ENCODE measurements at regions not wholly inside any gene's neighbourhood (a gene's known extent, or its start where the extent isn't known, plus 50 kb on each side); places are given as distances from the start of the nearest gene placed in this dataset.

- H3K27ac ChIP-seq = no peak overlapping the region
- intact Hi-C loops (cut with DNase I) = no loop called here
- WGBS, 4 donors = 85 to 100% (median 91%) methylated on average over 1 to 7 of the region's 7 CpGs
- no peaks in the 10 kb centered on the region for H3K36me3 ChIP-seq (replicated peaks in 1 of 2)
- peak in 2 of 7 donors; percentile 4 to 40 for DNase-seq
- H3K4me1 ChIP-seq (replicated peaks in 1 of 2) = no peaks in the 10 kb centered on the region
- TF ChIP-seq CTCF (IDR thresholded peaks at IDR 0.05) (no peak), POLR2A (IDR thresholded peaks at IDR 0.05) (no peak)
- no peak overlapping the region for H3K4me3 ChIP-seq
- H3K9me3 ChIP-seq (replicated peaks in 1 of 3) = no peaks in the 10 kb centered on the region
- H3K27me3 ChIP-seq = no peaks in the 10 kb centered on the region
Observed at GRCh38 chr10:42942279-42942950, 134.5 kb upstream of the RET start.

GRCh38 chr10:42943025-42943818 is 133.6 kb upstream of the RET start:
- Histone ChIP-seq H3K4me3 (no peak overlapping the region), H3K4me1 (replicated peaks in 1 of 2) (no peaks in the 10 kb centered on the region), H3K27me3 (no peaks in the 10 kb centered on the region), H3K9me3 (replicated peaks in 1 of 3) (no peaks in the 10 kb centered on the region), H3K27ac (no peak overlapping the region), H3K36me3 (replicated peaks in 1 of 2) (no peaks in the 10 kb centered on the region)
- TF ChIP-seq POLR2A (IDR thresholded peaks at IDR 0.05) (no peak), CTCF (IDR thresholded peaks at IDR 0.05) (no peak)
- DNase-seq = peak in 2 of 7 donors; percentile 5 to 40
- 88 to 90% (median 89%) methylated on average over 4 to 9 of the region's 9 CpGs for WGBS, 4 donors
- intact Hi-C loops (cut with DNase I) = no loop called here

DNA sequence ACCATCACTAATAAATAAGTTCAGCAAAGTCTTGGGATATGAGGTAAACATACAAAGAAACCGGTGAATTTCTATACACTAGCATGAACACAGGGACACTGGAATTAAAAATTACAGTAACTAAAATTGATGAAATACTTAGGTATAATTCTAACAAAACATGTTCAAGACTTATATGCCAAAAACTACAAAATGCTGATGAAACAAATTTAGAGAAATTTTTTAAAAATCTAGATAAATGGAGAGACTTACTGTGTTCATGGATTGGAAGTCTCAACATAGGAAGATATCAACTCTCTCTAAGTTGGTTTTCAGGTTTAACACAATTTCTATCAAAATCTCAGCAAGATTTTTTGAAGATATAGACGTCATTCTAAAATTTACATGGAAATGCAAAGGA is 128.8 kb upstream of the RET start:
- whole genome bisulfite sequencing, 4 donors = 84 to 92% (median 89%) methylated on average over 2 of the region's 2 CpGs
- Histone ChIP-seq H3K9me3 (replicated peaks in 1 of 3) (no peaks in the 10 kb centered on the region), H3K27ac (no peak overlapping the region), H3K36me3 (replicated peaks in 1 of 2) (no peaks in the 10 kb centered on the region), H3K4me1 (replicated peaks in 1 of 2) (no peaks in the 10 kb centered on the region), H3K4me3 (no peak overlapping the region), H3K27me3 (no peaks in the 10 kb centered on the region)
- no peak for DNase-seq
- intact Hi-C loops (cut with DNase I) = no loop called here
- TF ChIP-seq POLR2A (IDR thresholded peaks at IDR 0.05) = no peak
- TF ChIP-seq CTCF (IDR thresholded peaks at IDR 0.05) = no peak

- no peak overlapping the region for H3K4me3 ChIP-seq
- no peaks in the 10 kb centered on the region for H3K27me3 ChIP-seq
- H3K9me3 ChIP-seq (replicated peaks in 1 of 3) = no peaks in the 10 kb centered on the region
- H3K27ac ChIP-seq = no peak overlapping the region
- intact Hi-C loops (cut with DNase I) = no loop called here
- 69 to 86% (median 84%) methylated on average over 2 of the region's 2 CpGs for WGBS, 4 donors
- no peak for DNase-seq
- no peaks in the 10 kb centered on the region for H3K36me3 ChIP-seq (replicated peaks in 1 of 2)
- no peak for TF ChIP-seq CTCF (IDR thresholded peaks at IDR 0.05)
- no peak for TF ChIP-seq POLR2A (IDR thresholded peaks at IDR 0.05)
- no peaks in the 10 kb centered on the region for H3K4me1 ChIP-seq (replicated peaks in 1 of 2)
Observed at GRCh38 chr10:42949287-42949686, 127.6 kb upstream of the RET start.

All from adrenal gland (tissue), 9 donors.